ENCODE measurements at regions not wholly inside any gene's neighbourhood (a gene's known extent, or its start where the extent isn't known, plus 50 kb on each side); places are given as distances from the start of the nearest gene placed in this dataset.
"Not testable (repeated sequence)": the region's sequence is repeated elsewhere in the genome, so short reads cannot be mapped to it uniquely, and the experiment has no call there.

GRCh38 chr17:46454572-46454971 lies 57.7 kb upstream of the LRRC37A2 start:
- TF ChIP-seq EZH2 (IDR thresholded peaks at IDR 0.05; ENCODE audit: borderline replicate concordance, low read length) = not testable (repeated sequence)
- TF ChIP-seq, protein P1, sequence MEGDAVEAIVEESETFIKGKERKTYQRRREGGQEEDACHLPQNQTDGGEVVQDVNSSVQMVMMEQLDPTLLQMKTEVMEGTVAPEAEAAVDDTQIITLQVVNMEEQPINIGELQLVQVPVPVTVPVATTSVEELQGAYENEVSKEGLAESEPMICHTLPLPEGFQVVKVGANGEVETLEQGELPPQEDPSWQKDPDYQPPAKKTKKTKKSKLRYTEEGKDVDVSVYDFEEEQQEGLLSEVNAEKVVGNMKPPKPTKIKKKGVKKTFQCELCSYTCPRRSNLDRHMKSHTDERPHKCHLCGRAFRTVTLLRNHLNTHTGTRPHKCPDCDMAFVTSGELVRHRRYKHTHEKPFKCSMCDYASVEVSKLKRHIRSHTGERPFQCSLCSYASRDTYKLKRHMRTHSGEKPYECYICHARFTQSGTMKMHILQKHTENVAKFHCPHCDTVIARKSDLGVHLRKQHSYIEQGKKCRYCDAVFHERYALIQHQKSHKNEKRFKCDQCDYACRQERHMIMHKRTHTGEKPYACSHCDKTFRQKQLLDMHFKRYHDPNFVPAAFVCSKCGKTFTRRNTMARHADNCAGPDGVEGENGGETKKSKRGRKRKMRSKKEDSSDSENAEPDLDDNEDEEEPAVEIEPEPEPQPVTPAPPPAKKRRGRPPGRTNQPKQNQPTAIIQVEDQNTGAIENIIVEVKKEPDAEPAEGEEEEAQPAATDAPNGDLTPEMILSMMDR (conservative IDR thresholded peaks at IDR 0.05 in 1 of 2, IDR thresholded peaks at IDR 0.05 in 1 of 2; ENCODE audit: extremely low read depth in 1 of 2, insufficient read depth in 1 of 2, low read depth in 1 of 2, low read length in 2 of 2) = not testable (repeated sequence)

Measured in mammary epithelial cell (primary cell).